HCT116 (cell line): ENCODE measurements at regions not wholly inside any gene's neighbourhood (a gene's known extent, or its start where the extent isn't known, plus 50 kb on each side); places are given as distances from the start of the nearest gene placed in this dataset.

ENCODE experiments used
- ATAC-seq: fragments of 200-7000 bp; cut with Tn5 transposase; 2 replicates; pipeline ENCODE4 v1.9.1; 2020; ENCODE audit warnings: mild to moderate bottlenecking, moderate library complexity
- BruUV-seq: library from RNA; stranded (reverse); fragments of 400-500 nt; replicated peaks from 2 replicates; lab custom pipeline; 2021; lab: Mats Ljungman, UMichigan
- CTCF ChIA-PET: fragments of 300-600 bp; sonication (Branson Sonifier 250); formaldehyde crosslinking; loops from one replicate; lab custom pipeline; 2021; ENCODE audit warnings: antibody characterized with exemption; lab: Charles Lee
- POLR2A ChIA-PET: fragments of 300-600, 350-600 bp; sonication (Branson Sonifier 250); formaldehyde crosslinking; loops from one replicate; lab custom pipeline; 2021; ENCODE audit warnings: antibody characterized with exemption; lab: Charles Lee
- RAD21 ChIA-PET, 2 experiments: fragments of 300-600 bp; sonication (Branson Sonifier 250); formaldehyde crosslinking; loops; one replicate each; lab custom pipeline; 2023; ENCODE audit warnings: low total read pairs in 2 of 2; ENCODE audit not compliant: uncharacterized antibody in 2 of 2, unreplicated experiment in 2 of 2, low non-redundant PET in 1 of 2; lab: Charles Lee
- DNase-seq: peaks from one replicate; pipeline ENCODE4 v3.0.0-alpha.2; 2010; ENCODE audit warnings: low read depth, low spot score
- H2AFZ ChIP-seq: fragments of 200-600 bp; shearing (Covaris generic), sonication (generic); 2 replicates; pipeline ENCODE4 v1.6.1; 2017; ENCODE audit warnings: low read depth, mixed run types, mixed read lengths, antibody characterized with exemption, low read length; ENCODE audit not compliant: poor library complexity, severe bottlenecking
- H3K27ac ChIP-seq: 2 replicates; pipeline ENCODE4 v1.5.1; 2012; ENCODE audit warnings: low read depth, low read length
- H3K27me3 ChIP-seq: fragments of 200-600 bp; sonication (generic); 2 replicates; pipeline ENCODE4 v1.6.1; 2016; ENCODE audit warnings: mixed run types, low read length, mixed read lengths; ENCODE audit not compliant: insufficient read depth
- H3K36me3 ChIP-seq, 2 experiments: fragments of 200-500 bp in 1 of 2; fragments of 200-600 bp in 1 of 2; sonication (Bioruptor generic) in 1 of 2; sonication (generic) in 1 of 2; 2 replicates each; pipeline versions ENCODE4 v1.5.1 to v1.6.1; 2014 to 2016; ENCODE audit warnings: low read length in 2 of 2, inconsistent platforms in 1 of 2, mixed read lengths in 1 of 2, mixed run types in 1 of 2; ENCODE audit not compliant: insufficient read depth in 2 of 2, control insufficient read depth in 1 of 2
- H3K4me1 ChIP-seq, 2 experiments: fragments of 200-600 bp in 1 of 2; sonication (generic) in 1 of 2; 2 replicates each; pipeline versions ENCODE4 v1.5.1 to v1.6.1; 2012 to 2017; ENCODE audit warnings: low read length in 2 of 2, inconsistent platforms in 1 of 2, mild to moderate bottlenecking in 1 of 2, mixed read lengths in 1 of 2, mixed run types in 1 of 2, moderate library complexity in 1 of 2; ENCODE audit not compliant: insufficient read depth in 2 of 2, control insufficient read depth in 1 of 2
- H3K4me2 ChIP-seq: fragments of 200-600 bp; sonication (generic); 2 replicates; pipeline ENCODE4 v1.6.1; 2017; ENCODE audit warnings: mixed run types, low read length, mixed read lengths
- H3K4me3 ChIP-seq, 2 experiments: fragments of 200-600 bp in 1 of 2; sonication (generic) in 1 of 2; replicated peaks in 1 of 2; 2 replicates each; pipeline ENCODE4 v1.5.1; 2011 to 2016; ENCODE audit warnings: low read length in 2 of 2, control low read depth in 1 of 2, low read depth in 1 of 2, mild to moderate bottlenecking in 1 of 2, mixed read lengths in 1 of 2, mixed run types in 1 of 2
- H3K79me2 ChIP-seq: fragments of 200-600 bp; sonication (generic); 2 replicates; pipeline ENCODE4 v1.6.1; 2017; ENCODE audit warnings: mild to moderate bottlenecking, mixed run types, low read length, moderate library complexity, mixed read lengths; ENCODE audit not compliant: insufficient read depth
- H3K9ac ChIP-seq: fragments of 200-600 bp; sonication (generic); 2 replicates; pipeline ENCODE4 v1.6.1; 2016; ENCODE audit warnings: low read length, mixed read lengths
- H3K9me2 ChIP-seq: fragments of 200-600 bp; sonication (generic), shearing (Covaris generic); 2 replicates; pipeline ENCODE4 v1.6.1; 2017; ENCODE audit warnings: mixed run types, mild to moderate bottlenecking, moderate library complexity; ENCODE audit not compliant: insufficient read depth
- H3K9me3 ChIP-seq, 2 experiments: fragments of 200-500 bp in 1 of 2; fragments of 200-600 bp in 1 of 2; sonication (Bioruptor generic) in 1 of 2; sonication (generic) in 1 of 2; 2 replicates each; pipeline ENCODE4 v1.6.1; 2014 to 2017; ENCODE audit warnings: low read length in 2 of 2, mixed read lengths in 2 of 2, inconsistent platforms in 1 of 2, low read depth in 1 of 2, mild to moderate bottlenecking in 1 of 2, mixed run types in 1 of 2, moderate library complexity in 1 of 2; ENCODE audit not compliant: control insufficient read depth in 1 of 2, insufficient read depth in 1 of 2
- H4K20me1 ChIP-seq: fragments of 200-600 bp; sonication (generic), shearing (Covaris generic); 2 replicates; pipeline ENCODE4 v1.6.1; 2017; ENCODE audit warnings: mixed run types, mild to moderate bottlenecking, moderate library complexity; ENCODE audit not compliant: insufficient read depth
- CEBPB ChIP-seq: IDR thresholded peaks from 2 replicates; pipeline ENCODE4 v1.6.1; 2012; ENCODE audit warnings: low read depth
- ELF1 ChIP-seq: IDR thresholded peaks from 2 replicates; pipeline ENCODE4 v1.6.1; 2012; ENCODE audit warnings: low read depth, borderline replicate concordance
- POLR2A ChIP-seq: IDR thresholded peaks from 2 replicates; pipeline ENCODE4 v1.7.0; 2011; ENCODE audit warnings: borderline replicate concordance; ENCODE audit not compliant: insufficient read depth, insufficient read length; ENCODE audit errors: extremely low read depth
- POLR2AphosphoS5 ChIP-seq: IDR thresholded peaks from 2 replicates; pipeline ENCODE4 v1.6.1; 2011; ENCODE audit warnings: mild to moderate bottlenecking, low read depth, low read length, moderate library complexity
- RAD21 ChIP-seq: IDR thresholded peaks from 2 replicates; pipeline ENCODE4 v1.6.1; 2012; ENCODE audit warnings: low read depth, mild to moderate bottlenecking
- YY1 ChIP-seq: IDR thresholded peaks from 2 replicates; pipeline ENCODE4 v1.6.1; 2011; ENCODE audit warnings: low read length, low read depth, moderate library complexity, mild to moderate bottlenecking; ENCODE audit not compliant: insufficient replicate concordance; ENCODE audit errors: extremely low read depth
- intact Hi-C: fragments of 100-400 bp; cut with micrococcal nuclease; formaldehyde crosslinking; loops from 2 replicates; pipeline ENCODE4 v1.10.0; 2022
- TF ChIP-seq, protein P1 (sequence below): IDR thresholded peaks from 2 replicates; pipeline ENCODE4 v1.6.1; 2012; ENCODE audit warnings: low read depth
- TF ChIP-seq, protein P2 (sequence below), 3 experiments: fragments of 200-600 bp in 1 of 3; sonication (generic) in 1 of 3; IDR thresholded peaks in 2 of 3; conservative IDR thresholded peaks in 1 of 3; 2 replicates each; pipeline ENCODE4 v1.5.1; 2012 to 2017; ENCODE audit warnings: low read depth in 2 of 3, low read length in 2 of 3, antibody characterized with exemption in 1 of 3, borderline replicate concordance in 1 of 3, control low read depth in 1 of 3, mild to moderate bottlenecking in 1 of 3, mixed read lengths in 1 of 3, mixed run types in 1 of 3, moderate library complexity in 1 of 3; ENCODE audit not compliant: insufficient read depth in 1 of 3

DNA sequence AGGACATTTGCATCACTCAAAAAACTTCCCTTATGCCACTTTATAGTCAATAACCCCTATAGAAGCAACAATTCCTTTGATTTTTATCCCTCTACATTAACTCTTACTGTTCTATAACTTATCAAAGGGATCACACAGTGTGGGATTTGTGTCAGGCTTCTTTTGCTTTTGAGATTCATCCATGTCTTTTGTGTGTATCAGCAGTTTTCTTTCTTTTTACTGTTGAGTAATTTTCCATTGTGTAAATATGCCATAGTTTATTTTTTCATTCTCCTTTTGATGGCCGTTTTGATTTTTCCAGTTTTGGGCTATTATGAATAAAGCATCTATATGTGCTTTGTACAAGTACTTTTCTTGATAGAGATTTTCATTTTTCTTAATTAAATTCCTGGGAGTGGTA, 657.9 kb downstream of the EPM2A start:
- no peak for DNase-seq
- TF ChIP-seq YY1 (no peak), ELF1 (no peak), POLR2A (no peak), RAD21 (no peak), POLR2AphosphoS5 (no peak), CEBPB (no peak)
- TF ChIP-seq, protein P1, sequence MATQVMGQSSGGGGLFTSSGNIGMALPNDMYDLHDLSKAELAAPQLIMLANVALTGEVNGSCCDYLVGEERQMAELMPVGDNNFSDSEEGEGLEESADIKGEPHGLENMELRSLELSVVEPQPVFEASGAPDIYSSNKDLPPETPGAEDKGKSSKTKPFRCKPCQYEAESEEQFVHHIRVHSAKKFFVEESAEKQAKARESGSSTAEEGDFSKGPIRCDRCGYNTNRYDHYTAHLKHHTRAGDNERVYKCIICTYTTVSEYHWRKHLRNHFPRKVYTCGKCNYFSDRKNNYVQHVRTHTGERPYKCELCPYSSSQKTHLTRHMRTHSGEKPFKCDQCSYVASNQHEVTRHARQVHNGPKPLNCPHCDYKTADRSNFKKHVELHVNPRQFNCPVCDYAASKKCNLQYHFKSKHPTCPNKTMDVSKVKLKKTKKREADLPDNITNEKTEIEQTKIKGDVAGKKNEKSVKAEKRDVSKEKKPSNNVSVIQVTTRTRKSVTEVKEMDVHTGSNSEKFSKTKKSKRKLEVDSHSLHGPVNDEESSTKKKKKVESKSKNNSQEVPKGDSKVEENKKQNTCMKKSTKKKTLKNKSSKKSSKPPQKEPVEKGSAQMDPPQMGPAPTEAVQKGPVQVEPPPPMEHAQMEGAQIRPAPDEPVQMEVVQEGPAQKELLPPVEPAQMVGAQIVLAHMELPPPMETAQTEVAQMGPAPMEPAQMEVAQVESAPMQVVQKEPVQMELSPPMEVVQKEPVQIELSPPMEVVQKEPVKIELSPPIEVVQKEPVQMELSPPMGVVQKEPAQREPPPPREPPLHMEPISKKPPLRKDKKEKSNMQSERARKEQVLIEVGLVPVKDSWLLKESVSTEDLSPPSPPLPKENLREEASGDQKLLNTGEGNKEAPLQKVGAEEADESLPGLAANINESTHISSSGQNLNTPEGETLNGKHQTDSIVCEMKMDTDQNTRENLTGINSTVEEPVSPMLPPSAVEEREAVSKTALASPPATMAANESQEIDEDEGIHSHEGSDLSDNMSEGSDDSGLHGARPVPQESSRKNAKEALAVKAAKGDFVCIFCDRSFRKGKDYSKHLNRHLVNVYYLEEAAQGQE: no peak
- TF ChIP-seq, protein P2, sequence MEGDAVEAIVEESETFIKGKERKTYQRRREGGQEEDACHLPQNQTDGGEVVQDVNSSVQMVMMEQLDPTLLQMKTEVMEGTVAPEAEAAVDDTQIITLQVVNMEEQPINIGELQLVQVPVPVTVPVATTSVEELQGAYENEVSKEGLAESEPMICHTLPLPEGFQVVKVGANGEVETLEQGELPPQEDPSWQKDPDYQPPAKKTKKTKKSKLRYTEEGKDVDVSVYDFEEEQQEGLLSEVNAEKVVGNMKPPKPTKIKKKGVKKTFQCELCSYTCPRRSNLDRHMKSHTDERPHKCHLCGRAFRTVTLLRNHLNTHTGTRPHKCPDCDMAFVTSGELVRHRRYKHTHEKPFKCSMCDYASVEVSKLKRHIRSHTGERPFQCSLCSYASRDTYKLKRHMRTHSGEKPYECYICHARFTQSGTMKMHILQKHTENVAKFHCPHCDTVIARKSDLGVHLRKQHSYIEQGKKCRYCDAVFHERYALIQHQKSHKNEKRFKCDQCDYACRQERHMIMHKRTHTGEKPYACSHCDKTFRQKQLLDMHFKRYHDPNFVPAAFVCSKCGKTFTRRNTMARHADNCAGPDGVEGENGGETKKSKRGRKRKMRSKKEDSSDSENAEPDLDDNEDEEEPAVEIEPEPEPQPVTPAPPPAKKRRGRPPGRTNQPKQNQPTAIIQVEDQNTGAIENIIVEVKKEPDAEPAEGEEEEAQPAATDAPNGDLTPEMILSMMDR (IDR thresholded peaks at IDR 0.05 in 2 of 3, conservative IDR thresholded peaks at IDR 0.05 in 1 of 3; ENCODE audit: borderline replicate concordance in 1 of 3, insufficient read depth in 1 of 3, low read depth in 2 of 3, low read length in 2 of 3): no peak
- no peaks in the 10 kb centered on the region for H3K27me3 ChIP-seq
- no peaks in the 10 kb centered on the region for H4K20me1 ChIP-seq
- no peaks in the 10 kb centered on the region for H3K36me3 ChIP-seq
- CTCF ChIA-PET: no interaction called here
- no peak overlapping the region for H3K4me2 ChIP-seq
- no peaks in the 10 kb centered on the region for H3K9me3 ChIP-seq
- BruUV-seq: no TSS peak
- H3K4me3 ChIP-seq: no peak overlapping the region
- POLR2A ChIA-PET: no interaction called here
- no peak for ATAC-seq
- no peaks in the 10 kb centered on the region for H3K79me2 ChIP-seq
- intact Hi-C loops: no loop called here
- no peak overlapping the region for H3K27ac ChIP-seq
- no peak overlapping the region for H2AFZ ChIP-seq
- H3K9ac ChIP-seq: no peak overlapping the region
- no peaks in the 10 kb centered on the region for H3K4me1 ChIP-seq
- H3K9me2 ChIP-seq: no peaks in the 10 kb centered on the region
- RAD21 ChIA-PET: no interaction called here
